CD14-positive monocyte (primary cell): ENCODE measurements at regions not wholly inside any gene's neighbourhood (a gene's known extent, or its start where the extent isn't known, plus 50 kb on each side); places are given as distances from the start of the nearest gene placed in this dataset.
"Not testable (repeated sequence)": the region's sequence is repeated elsewhere in the genome, so short reads cannot be mapped to it uniquely, and the experiment has no call there.

Experiments used
- DNase-seq, 3 donors: peaks; one replicate each; pipeline ENCODE4 v3.0.0-alpha.2; 2011 to 2022
- H2AFZ ChIP-seq: 2 replicates; pipeline ENCODE4 v1.6.0; 2012; ENCODE audit warnings: mild to moderate bottlenecking, low read depth, low read length, inconsistent platforms; ENCODE audit not compliant: insufficient read depth, poor library complexity, severe bottlenecking
- H3K27ac ChIP-seq, 2 donors: 1 replicate in 1 of 2; 2 replicates in 1 of 2; pipeline ENCODE4 v1.5.1; 2012 to 2013; ENCODE audit warnings: low read length in 2 of 2, control low read depth in 1 of 2, inconsistent platforms in 1 of 2, low read depth in 1 of 2, mild to moderate bottlenecking in 1 of 2
- H3K27me3 ChIP-seq, 2 donors: one replicate each; pipeline versions ENCODE4 v1.6.0 to v1.6.1; 2011 to 2013; ENCODE audit warnings: low read length in 2 of 2; ENCODE audit not compliant: control insufficient read depth in 2 of 2, insufficient read depth in 2 of 2
- H3K36me3 ChIP-seq, 2 donors: replicated peaks in 1 of 2; 1 replicate in 1 of 2; 2 replicates in 1 of 2; pipeline versions ENCODE4 v1.5.1 to v1.6.1; 2012 to 2013; ENCODE audit warnings: low read length in 2 of 2, control low read depth in 1 of 2, inconsistent platforms in 1 of 2, mild to moderate bottlenecking in 1 of 2; ENCODE audit not compliant: insufficient read depth in 2 of 2, control insufficient read depth in 1 of 2
- H3K4me1 ChIP-seq, 2 donors: 1 replicate in 1 of 2; 2 replicates in 1 of 2; pipeline versions ENCODE4 v1.5.1 to v1.6.1; 2012 to 2013; ENCODE audit warnings: low read length in 2 of 2, control low read depth in 1 of 2, inconsistent platforms in 1 of 2, mild to moderate bottlenecking in 1 of 2, moderate library complexity in 1 of 2; ENCODE audit not compliant: insufficient read depth in 2 of 2, control insufficient read depth in 1 of 2
- H3K4me2 ChIP-seq: replicated peaks from 2 replicates; pipeline ENCODE3; 2012; ENCODE audit warnings: low read length, moderate library complexity, mild to moderate bottlenecking; ENCODE audit not compliant: poor library complexity, severe bottlenecking; ENCODE audit errors: extremely low read depth
- H3K4me3 ChIP-seq, 3 experiments: fragments of 200-600 bp in 1 of 3; sonication (generic) in 1 of 3; replicated peaks in 1 of 3; 1 replicate in 2 of 3; 2 replicates in 1 of 3; pipeline ENCODE4 v1.5.1; 2011 to 2013; ENCODE audit warnings: low read length in 3 of 3, mild to moderate bottlenecking in 3 of 3, control low read depth in 2 of 3, low read depth in 2 of 3, inconsistent platforms in 1 of 3, moderate library complexity in 1 of 3
- H3K79me2 ChIP-seq: 2 replicates; pipeline ENCODE4 v1.6.0; 2012; ENCODE audit warnings: mild to moderate bottlenecking, control low read depth, inconsistent platforms, low read length, moderate library complexity; ENCODE audit not compliant: insufficient read depth
- H3K9ac ChIP-seq: 2 replicates; pipeline ENCODE4 v1.6.0; 2017; ENCODE audit warnings: low read length, mild to moderate bottlenecking; ENCODE audit not compliant: insufficient read depth, poor library complexity, severe bottlenecking
- H3K9me3 ChIP-seq, 2 donors: replicated peaks in 1 of 2; 1 replicate in 1 of 2; 2 replicates in 1 of 2; pipeline versions ENCODE4 v1.5.1 to v1.6.1; 2012 to 2013; ENCODE audit warnings: low read length in 2 of 2, control low read depth in 1 of 2; ENCODE audit not compliant: control insufficient read depth in 1 of 2, insufficient read depth in 1 of 2
- H4K20me1 ChIP-seq: 2 replicates; pipeline ENCODE4 v1.6.0; 2012; ENCODE audit warnings: mild to moderate bottlenecking, low read length, control low read depth, moderate library complexity; ENCODE audit not compliant: insufficient read depth
- H3K27ac Mint-ChIP-seq, 7 donors: one replicate each; pipeline ENCODE4 v1.8.0; 2020; ENCODE audit warnings: mild to moderate bottlenecking in 7 of 7, mixed read lengths in 7 of 7, moderate library complexity in 6 of 7, inconsistent platforms in 2 of 7
- H3K27me3 Mint-ChIP-seq, 3 donors: one replicate each; pipeline ENCODE4 v1.8.0; 2021 to 2022; ENCODE audit warnings: low read depth in 3 of 3, mild to moderate bottlenecking in 3 of 3, mixed read lengths in 3 of 3, moderate library complexity in 3 of 3, inconsistent platforms in 1 of 3
- H3K36me3 Mint-ChIP-seq, 2 donors: one replicate each; pipeline ENCODE4 v1.8.0; 2020; ENCODE audit warnings: mixed read lengths in 2 of 2, inconsistent platforms in 1 of 2, mild to moderate bottlenecking in 1 of 2
- H3K4me1 Mint-ChIP-seq: one replicate; pipeline ENCODE4 v1.8.0; 2020; ENCODE audit warnings: mild to moderate bottlenecking, mixed read lengths
- H3K4me3 Mint-ChIP-seq, 2 donors: one replicate each; pipeline ENCODE4 v1.8.0; 2020; ENCODE audit warnings: mild to moderate bottlenecking in 2 of 2, mixed read lengths in 2 of 2, moderate library complexity in 1 of 2
- H3K9me3 Mint-ChIP-seq, 7 donors: one replicate each; pipeline ENCODE4 v1.8.0; 2020 to 2022; ENCODE audit warnings: mixed read lengths in 7 of 7, mild to moderate bottlenecking in 6 of 7, moderate library complexity in 6 of 7, inconsistent platforms in 2 of 7
- WGBS: methylation state at CpG from one replicate; pipeline ENCODE4 v1.1.5; 2013; ENCODE audit warnings: missing lambda C conversion rate; ENCODE audit not compliant: insufficient coverage; 5-methylcytosine and 5-hydroxymethylcytosine counted together
- intact Hi-C, 2 donors: fragments of 100-400 bp; cut with micrococcal nuclease; formaldehyde crosslinking; loops; one replicate each; pipeline versions ENCODE4 v1.15.0 to v1.15.1; 2023
- TF ChIP-seq, protein P1 (sequence below): fragments of 200-600 bp; IDR thresholded peaks from one replicate; pipeline ENCODE4 v1.8.0; 2022; ENCODE audit warnings: antibody characterized with exemption, mild to moderate bottlenecking

DNA sequence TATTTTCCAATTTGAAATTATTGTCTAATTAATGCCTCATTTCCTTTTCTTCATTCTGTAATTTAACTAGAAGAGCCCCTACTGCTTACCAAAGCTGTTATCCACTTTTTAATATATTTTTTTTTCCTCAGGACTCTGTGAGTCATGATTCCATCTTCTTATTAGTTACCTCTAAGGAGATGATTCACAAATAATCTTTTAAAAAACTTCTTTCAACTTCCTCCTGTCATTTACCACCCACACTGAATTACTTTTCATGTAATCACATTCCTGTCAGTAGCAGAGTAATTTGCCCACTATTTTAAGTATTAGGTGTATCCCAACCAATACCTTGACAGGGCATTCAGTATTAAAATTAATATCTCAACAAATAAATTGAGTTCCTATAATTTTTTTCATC is 470.9 kb upstream of the ADGRL3 start:
- Histone ChIP-seq H3K9me3 (no peaks in the 10 kb centered on the region), H2AFZ (no peak overlapping the region), H3K4me1 (no peaks in the 10 kb centered on the region), H3K36me3 (no peaks in the 10 kb centered on the region), H3K79me2 (no peaks in the 10 kb centered on the region), H3K27ac (no peak overlapping the region), H4K20me1 (no peaks in the 10 kb centered on the region), H3K27me3 (no peaks in the 10 kb centered on the region), H3K4me2 (no peak overlapping the region), H3K4me3 (no peak overlapping the region), H3K9ac (no peak overlapping the region)
- Mint-ChIP-seq H3K4me3 (no peak overlapping the region), H3K4me1 (no peaks in the 10 kb centered on the region), H3K36me3 (no peaks in the 10 kb centered on the region), H3K27ac (no peak overlapping the region), H3K9me3 (peaks cover 2 to 10% (median 2%) of the 10 kb centered on the region in 7 donors), H3K27me3 (no peaks in the 10 kb centered on the region)
- TF ChIP-seq, protein P1, sequence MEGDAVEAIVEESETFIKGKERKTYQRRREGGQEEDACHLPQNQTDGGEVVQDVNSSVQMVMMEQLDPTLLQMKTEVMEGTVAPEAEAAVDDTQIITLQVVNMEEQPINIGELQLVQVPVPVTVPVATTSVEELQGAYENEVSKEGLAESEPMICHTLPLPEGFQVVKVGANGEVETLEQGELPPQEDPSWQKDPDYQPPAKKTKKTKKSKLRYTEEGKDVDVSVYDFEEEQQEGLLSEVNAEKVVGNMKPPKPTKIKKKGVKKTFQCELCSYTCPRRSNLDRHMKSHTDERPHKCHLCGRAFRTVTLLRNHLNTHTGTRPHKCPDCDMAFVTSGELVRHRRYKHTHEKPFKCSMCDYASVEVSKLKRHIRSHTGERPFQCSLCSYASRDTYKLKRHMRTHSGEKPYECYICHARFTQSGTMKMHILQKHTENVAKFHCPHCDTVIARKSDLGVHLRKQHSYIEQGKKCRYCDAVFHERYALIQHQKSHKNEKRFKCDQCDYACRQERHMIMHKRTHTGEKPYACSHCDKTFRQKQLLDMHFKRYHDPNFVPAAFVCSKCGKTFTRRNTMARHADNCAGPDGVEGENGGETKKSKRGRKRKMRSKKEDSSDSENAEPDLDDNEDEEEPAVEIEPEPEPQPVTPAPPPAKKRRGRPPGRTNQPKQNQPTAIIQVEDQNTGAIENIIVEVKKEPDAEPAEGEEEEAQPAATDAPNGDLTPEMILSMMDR = no peak
- DNase-seq = no peak
- intact Hi-C loops = no loop called here

DNA sequence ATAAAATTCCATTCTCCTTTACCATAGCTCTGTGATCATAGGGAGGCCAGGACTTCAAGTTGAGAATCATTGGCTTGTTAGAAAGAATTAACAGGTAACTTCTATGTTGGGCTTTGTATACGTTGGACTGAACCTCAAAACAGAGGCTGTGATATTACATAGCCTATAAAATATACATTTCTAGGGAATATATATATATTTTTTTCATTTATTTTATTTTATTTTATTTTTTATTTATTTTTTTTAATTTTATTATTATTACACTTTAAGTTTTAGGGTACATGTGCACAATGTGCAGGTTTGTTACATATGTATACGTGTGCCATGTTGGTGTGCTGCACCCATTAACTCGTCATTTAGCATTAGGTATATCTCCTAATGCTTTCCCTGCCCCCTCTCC is 470.4 kb upstream of the ADGRL3 start:
- H3K9me3 Mint-ChIP-seq, H3K79me2 ChIP-seq, H3K4me2 ChIP-seq, H3K9ac ChIP-seq, H3K4me3 ChIP-seq, H3K4me1 ChIP-seq, H3K36me3 ChIP-seq, H3K9me3 ChIP-seq, H4K20me1 ChIP-seq, H3K27me3 Mint-ChIP-seq, intact Hi-C loops, H3K4me3 Mint-ChIP-seq, H2AFZ ChIP-seq, DNase-seq, H3K27ac Mint-ChIP-seq, H3K4me1 Mint-ChIP-seq, H3K27ac ChIP-seq, H3K36me3 Mint-ChIP-seq, H3K27me3 ChIP-seq: not testable (repeated sequence)
- WGBS = no CpG with 5 or more reads among the region's 3 CpGs
